NCI-H1092 (cell line): ENCODE measurements at regions not wholly inside any gene's neighbourhood (a gene's known extent, or its start where the extent isn't known, plus 50 kb on each side); places are given as distances from the start of the nearest gene placed in this dataset.
"Not testable (repeated sequence)": the region's sequence is repeated elsewhere in the genome, so short reads cannot be mapped to it uniquely, and the experiment has no call there.

Experiments used
- DNase-seq: peaks from one replicate; lab custom pipeline; 2025; lab: John Stamatoyannopoulos, UW

GRCh38 chr21:27380303-27380702 is 413.4 kb upstream of the ADAMTS5 start:
- no peak for DNase-seq

- no peak for DNase-seq
These were observed 412.5 kb upstream of the ADAMTS5 start for GRCh38 chr21:27379354-27379753.

GRCh38 chr21:27372381-27372780 is 405.5 kb upstream of the ADAMTS5 start:
- no peak for DNase-seq

GRCh38 chr21:27371975-27372331 is 405.1 kb upstream of the ADAMTS5 start:
- DNase-seq: no peak

- DNase-seq: no peak
These were observed 404.5 kb upstream of the ADAMTS5 start for GRCh38 chr21:27371115-27371974.

- DNase-seq: no peak
These were observed 403.2 kb upstream of the ADAMTS5 start for GRCh38 chr21:27369978-27370571.

- no peak for DNase-seq
These were observed 402.3 kb upstream of the ADAMTS5 start for GRCh38 chr21:27369234-27369633.

GRCh38 chr21:27366646-27367235 is 399.9 kb upstream of the ADAMTS5 start:
- no peak for DNase-seq

GRCh38 chr21:27366036-27366435 is 399.1 kb upstream of the ADAMTS5 start:
- no peak for DNase-seq

- no peak for DNase-seq
These were observed 398.5 kb upstream of the ADAMTS5 start for GRCh38 chr21:27365394-27365793.

- no peak for DNase-seq
These were observed 397.0 kb upstream of the ADAMTS5 start for GRCh38 chr21:27363719-27364477.

- DNase-seq: no peak
These were observed 395.4 kb upstream of the ADAMTS5 start for GRCh38 chr21:27362249-27362648.

GRCh38 chr21:27359141-27359540 is 392.3 kb upstream of the ADAMTS5 start:
- DNase-seq: no peak

- no peak for DNase-seq
These were observed 386.0 kb upstream of the ADAMTS5 start for GRCh38 chr21:27352885-27353284.

GRCh38 chr21:27346041-27346448 is 379.2 kb upstream of the ADAMTS5 start:
- DNase-seq: no peak

GRCh38 chr21:27339902-27340301 is 373.0 kb upstream of the ADAMTS5 start:
- no peak for DNase-seq

- DNase-seq: not testable (repeated sequence)
These were observed 371.1 kb upstream of the ADAMTS5 start for GRCh38 chr21:27338007-27338406.

- DNase-seq: no peak
These were observed 366.2 kb upstream of the ADAMTS5 start for GRCh38 chr21:27333096-27333495.

- DNase-seq: no peak
These were observed 362.5 kb upstream of the ADAMTS5 start for GRCh38 chr21:27329255-27329851.

- no peak for DNase-seq
These were observed 359.4 kb upstream of the ADAMTS5 start for GRCh38 chr21:27326301-27326700.

- DNase-seq: no peak
These were observed 356.4 kb upstream of the ADAMTS5 start for GRCh38 chr21:27323331-27323730.

- DNase-seq: no peak
These were observed 354.9 kb upstream of the ADAMTS5 start for GRCh38 chr21:27321791-27322190.
